B cell (primary cell): ENCODE measurements at regions not wholly inside any gene's neighbourhood (a gene's known extent, or its start where the extent isn't known, plus 50 kb on each side); places are given as distances from the start of the nearest gene placed in this dataset.

Experiments
- ATAC-seq: fragments of 200-7000 bp; cut with Tn5 transposase; one replicate; pipeline ENCODE4 v1.10.0; 2021; ENCODE audit warnings: low read depth, mild to moderate bottlenecking, moderate number of reproducible peaks, moderate library complexity
- CTCF ChIA-PET: fragments of 350-600 bp; sonication (Branson Sonifier 250); formaldehyde crosslinking; loops from one replicate; lab custom pipeline; 2021; ENCODE audit warnings: antibody characterized with exemption, inconsistent platforms; lab: Charles Lee
- POLR2A ChIA-PET: fragments of 350-600 bp; sonication (Branson Sonifier 250); formaldehyde crosslinking; loops from one replicate; lab custom pipeline; 2021; ENCODE audit warnings: antibody characterized with exemption; lab: Charles Lee
- DNase-seq: peaks from one replicate; pipeline ENCODE4 v3.0.0; 2013
- H2AFZ ChIP-seq: 2 replicates; pipeline ENCODE4 v1.6.1; 2012; ENCODE audit warnings: mild to moderate bottlenecking, low read depth, low read length; ENCODE audit not compliant: insufficient read depth, poor library complexity, severe bottlenecking
- H3K27ac ChIP-seq, 2 donors: 1 replicate in 1 of 2; 2 replicates in 1 of 2; pipeline ENCODE4 v1.5.1; 2012 to 2013; ENCODE audit warnings: low read length in 2 of 2, mild to moderate bottlenecking in 2 of 2, moderate library complexity in 1 of 2
- H3K27me3 ChIP-seq, 4 experiments: fragments of 200-600 bp in 1 of 4; sonication (generic) in 1 of 4; replicated peaks in 1 of 4; 1 replicate in 2 of 4; 2 replicates in 2 of 4; pipeline versions ENCODE4 v1.6.1 to v1.7.0; 2013 to 2016; ENCODE audit warnings: low read length in 3 of 4, mild to moderate bottlenecking in 2 of 4, mixed read lengths in 1 of 4, moderate library complexity in 1 of 4; ENCODE audit not compliant: insufficient read depth in 4 of 4, control insufficient read depth in 3 of 4; ENCODE audit errors: control extremely low read depth in 1 of 4
- H3K36me3 ChIP-seq, 2 experiments: replicated peaks in 1 of 2; 1 replicate in 1 of 2; 2 replicates in 1 of 2; pipeline versions ENCODE4 v1.6.1 to v1.7.1; 2013; ENCODE audit warnings: low read length in 1 of 2; ENCODE audit not compliant: insufficient read depth in 2 of 2, control insufficient read depth in 1 of 2; ENCODE audit errors: control extremely low read depth in 1 of 2, extremely low read depth in 1 of 2
- H3K4me1 ChIP-seq, 2 donors: fragments of 200-600 bp in 1 of 2; sonication (generic) in 1 of 2; 1 replicate in 1 of 2; 2 replicates in 1 of 2; pipeline versions ENCODE4 v1.5.1 to v1.6.1; 2013 to 2017; ENCODE audit warnings: low read length in 2 of 2; ENCODE audit not compliant: control insufficient read depth in 2 of 2, insufficient read depth in 2 of 2
- H3K4me2 ChIP-seq: replicated peaks from 2 replicates; pipeline ENCODE3; 2012; ENCODE audit warnings: mild to moderate bottlenecking, low read depth, low read length; ENCODE audit not compliant: poor library complexity, severe bottlenecking
- H3K4me3 ChIP-seq, 5 experiments: fragments of 200-600 bp in 1 of 5; sonication (generic) in 1 of 5; 1 replicate in 3 of 5; 2 replicates in 2 of 5; pipeline versions ENCODE4 v1.5.1 to v1.7.0; 2011 to 2016; ENCODE audit warnings: low read length in 4 of 5, mild to moderate bottlenecking in 4 of 5, low read depth in 2 of 5, control low read depth in 1 of 5, moderate library complexity in 1 of 5; ENCODE audit not compliant: insufficient read depth in 1 of 5; ENCODE audit errors: control extremely low read depth in 1 of 5, extremely low read depth in 1 of 5
- H3K79me2 ChIP-seq: fragments of 200-600 bp; sonication (generic); one replicate; pipeline ENCODE4 v1.6.0; 2016; ENCODE audit warnings: low read length; ENCODE audit not compliant: control insufficient read depth, insufficient read depth
- H3K9ac ChIP-seq: fragments of 200-600 bp; sonication (generic); 2 replicates; pipeline ENCODE4 v1.6.1; 2017; ENCODE audit warnings: mild to moderate bottlenecking, low read length, moderate library complexity
- H3K9me3 ChIP-seq, 3 donors: one replicate each; pipeline versions ENCODE4 v1.6.1 to v1.7.1; 2013; ENCODE audit warnings: low read length in 2 of 3; ENCODE audit not compliant: control insufficient read depth in 2 of 3, insufficient read depth in 1 of 3; ENCODE audit errors: control extremely low read depth in 1 of 3
- H4K20me1 ChIP-seq: 2 replicates; pipeline ENCODE4 v1.6.0; 2012; ENCODE audit warnings: mild to moderate bottlenecking, low read length; ENCODE audit not compliant: insufficient read depth, control insufficient read depth, poor library complexity, severe bottlenecking
- H3K27ac Mint-ChIP-seq: one replicate; pipeline ENCODE4 v1.8.0; 2021; ENCODE audit warnings: mixed read lengths
- H3K27me3 Mint-ChIP-seq: one replicate; pipeline ENCODE4 v1.8.0; 2021; ENCODE audit warnings: mixed read lengths
- H3K4me1 Mint-ChIP-seq: one replicate; pipeline ENCODE4 v1.8.0; 2021; ENCODE audit warnings: mixed read lengths
- H3K4me3 Mint-ChIP-seq: one replicate; pipeline ENCODE4 v1.8.0; 2021; ENCODE audit warnings: mixed read lengths
- H3K9me3 Mint-ChIP-seq: one replicate; pipeline ENCODE4 v1.8.0; 2022; ENCODE audit warnings: mixed read lengths; ENCODE audit not compliant: insufficient read depth
- CTCF ChIP-seq: fragments of 200-600 bp; IDR thresholded peaks from one replicate; pipeline ENCODE4 v1.8.0; 2022; ENCODE audit warnings: antibody characterized with exemption, mild to moderate bottlenecking
- EZH2 ChIP-seq: IDR thresholded peaks from 2 replicates; pipeline ENCODE4 v1.6.1; 2012; ENCODE audit warnings: borderline replicate concordance, low read depth, mild to moderate bottlenecking, moderate library complexity, low read length; ENCODE audit not compliant: insufficient read depth, poor library complexity, severe bottlenecking
- WGBS: methylation state at CpG from one replicate; pipeline ENCODE4 v1.1.5; 2013; ENCODE audit warnings: missing lambda C conversion rate; ENCODE audit not compliant: insufficient coverage; 5-methylcytosine and 5-hydroxymethylcytosine counted together
- intact Hi-C: fragments of 100-400 bp; cut with micrococcal nuclease; formaldehyde crosslinking; loops from one replicate; pipeline ENCODE4 v1.10.0; 2022

DNA sequence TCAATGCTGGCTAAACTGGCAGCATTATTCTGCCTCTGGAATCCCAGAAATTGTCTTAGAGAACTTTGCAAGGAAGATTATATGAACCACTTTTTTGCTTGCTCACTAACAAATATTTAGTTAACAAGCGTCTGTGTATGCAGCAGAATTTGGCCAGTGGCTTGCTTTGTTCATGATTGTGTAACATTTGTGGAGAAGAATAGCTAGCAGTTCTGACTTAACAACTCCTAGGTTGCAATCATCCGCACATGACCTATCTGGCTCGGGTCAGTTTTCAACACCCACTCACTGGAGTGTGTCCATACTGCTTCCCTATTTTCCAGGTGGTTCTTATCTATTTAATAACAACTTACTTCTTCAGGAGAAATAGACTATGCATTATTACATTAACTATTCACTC is 98.5 kb downstream of the SNX18 start:
- Histone ChIP-seq H3K9ac (no peak overlapping the region), H3K27ac (no peak overlapping the region), H3K79me2 (no peaks in the 10 kb centered on the region), H3K4me2 (no peak overlapping the region), H3K27me3 (no peaks in the 10 kb centered on the region), H3K9me3 (peaks cover 0 to 5% (median 0%) of the 10 kb centered on the region in 3 donors), H4K20me1 (no peaks in the 10 kb centered on the region), H3K4me1 (peaks cover 14 to 16% of the 10 kb centered on the region in 2 donors), H2AFZ (no peak overlapping the region), H3K36me3 (no peaks in the 10 kb centered on the region), H3K4me3 (no peak overlapping the region)
- Mint-ChIP-seq H3K27me3 (no peaks in the 10 kb centered on the region), H3K9me3 (peaks cover 2% of the 10 kb centered on the region), H3K4me1 (peaks cover 50% of the 10 kb centered on the region), H3K27ac (peak overlapping the region; percentile 1), H3K4me3 (no peak overlapping the region)
- intact Hi-C loops = no loop called here
- no CpG with 5 or more reads among the region's 3 CpGs for WGBS
- no peak for TF ChIP-seq CTCF
- no peak for TF ChIP-seq EZH2
- DNase-seq = no peak
- CTCF ChIA-PET = interaction anchor here (0.7 to 1.9 kb wide), 3 partner anchors 22 to 99 kb away, joined by 3 to 4 read pairs (median 3); partner anchors contain the start of gene SNX18
- POLR2A ChIA-PET = no interaction called here
- no peak for ATAC-seq

DNA sequence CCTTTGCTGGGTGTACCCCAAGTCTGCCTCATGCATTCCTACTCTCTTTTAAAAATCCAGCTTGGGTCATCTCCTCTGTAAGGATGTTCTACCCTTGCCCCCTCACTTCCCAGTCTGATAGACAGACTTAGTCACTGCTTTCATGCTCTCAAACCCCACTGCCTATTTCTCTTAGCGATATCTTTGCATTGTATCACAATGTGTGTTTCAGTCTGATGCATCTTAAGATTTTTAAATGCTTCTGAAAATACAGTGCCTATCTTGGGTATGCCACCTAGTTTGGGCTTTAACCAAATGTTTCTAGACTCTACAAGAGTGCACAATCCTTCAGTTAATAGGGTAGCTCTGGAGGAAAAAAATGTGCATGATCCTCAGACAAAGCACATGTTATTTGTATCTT is 97.8 kb downstream of the SNX18 start:
- peaks cover 19 to 20% of the 10 kb centered on the region in 2 donors for H3K4me1 ChIP-seq
- POLR2A ChIA-PET = no interaction called here
- WGBS = no CpG with 5 or more reads among the region's 1 CpG
- intact Hi-C loops = no loop called here
- H3K27ac ChIP-seq = no peak overlapping the region
- no peak overlapping the region for H3K9ac ChIP-seq
- H3K27me3 ChIP-seq = no peaks in the 10 kb centered on the region
- Mint-ChIP-seq H3K4me1 (peaks cover 50% of the 10 kb centered on the region), H3K9me3 (peaks cover 2% of the 10 kb centered on the region), H3K27ac (peak overlapping the region; percentile 5), H3K4me3 (no peak overlapping the region), H3K27me3 (no peaks in the 10 kb centered on the region)
- CTCF ChIA-PET = interaction anchor here (1.0 to 1.9 kb wide), 2 partner anchors 23 to 98 kb away, joined by 3 to 4 read pairs; partner anchors contain the start of gene SNX18
- no peak overlapping the region for H3K4me3 ChIP-seq
- DNase-seq (no peak), ATAC-seq (no peak)
- no peaks in the 10 kb centered on the region for H3K79me2 ChIP-seq
- H3K9me3 ChIP-seq = peaks cover 0 to 5% (median 0%) of the 10 kb centered on the region in 3 donors
- H3K36me3 ChIP-seq = no peaks in the 10 kb centered on the region
- TF ChIP-seq EZH2 (no peak), CTCF (no peak)
- no peaks in the 10 kb centered on the region for H4K20me1 ChIP-seq
- no peak overlapping the region for H2AFZ ChIP-seq
- no peak overlapping the region for H3K4me2 ChIP-seq
